HepG2 (cell line): ENCODE measurements at regions not wholly inside any gene's neighbourhood (a gene's known extent, or its start where the extent isn't known, plus 50 kb on each side); places are given as distances from the start of the nearest gene placed in this dataset.

Experiments used
- ARNT2 ChIP-seq: sonication (generic); formaldehyde crosslinking; IDR thresholded peaks from 2 replicates; pipeline ENCODE4 v1.8.0; 2022; ENCODE audit warnings: mild to moderate bottlenecking, low read depth, missing genetic modification reagents, moderate library complexity
- FOXA1 ChIP-seq, 2 experiments: fragments of 450-650 bp in 1 of 2; sonication (generic) in 1 of 2; formaldehyde crosslinking in 1 of 2; IDR thresholded peaks; 2 replicates each; pipeline versions ENCODE4 v1.4.0 to v1.6.1; 2016 to 2020; ENCODE audit warnings: missing genetic modification reagents in 1 of 2
- NCOA2 ChIP-seq: sonication (generic); formaldehyde crosslinking; IDR thresholded peaks from 2 replicates; pipeline ENCODE4 v1.8.0; 2022; ENCODE audit warnings: inconsistent platforms
- POLR2AphosphoS2 ChIP-seq: IDR thresholded peaks from 2 replicates; pipeline ENCODE4 v1.6.1; 2011; ENCODE audit warnings: low read depth, low read length, improper control_type of control experiment
- RBFOX2 ChIP-seq: fragments of 200-400 bp; formaldehyde crosslinking; IDR thresholded peaks from 2 replicates; pipeline ENCODE4 v1.6.1; 2017; ENCODE audit warnings: low read depth, mild to moderate bottlenecking, low read length
- SP1 ChIP-seq, 2 experiments: fragments of 450-650 bp in 1 of 2; sonication (generic) in 1 of 2; formaldehyde crosslinking in 1 of 2; IDR thresholded peaks; 2 replicates each; pipeline versions ENCODE4 v1.4.0 to v1.6.1; 2016 to 2020; ENCODE audit warnings: missing genetic modification reagents in 1 of 2
- ZBTB20 ChIP-seq: sonication (generic); formaldehyde crosslinking; IDR thresholded peaks from 2 replicates; pipeline ENCODE4 v1.8.1; 2023; ENCODE audit warnings: missing genetic modification reagents, low read depth, mild to moderate bottlenecking, borderline replicate concordance
- ZNF839 ChIP-seq: sonication (generic); formaldehyde crosslinking; IDR thresholded peaks from 2 replicates; pipeline ENCODE4 v1.4.0; 2020; ENCODE audit warnings: missing genetic modification reagents, mild to moderate bottlenecking, borderline replicate concordance

- TF ChIP-seq NCOA2 (CRISPR knock-in tag) (no peak), SP1 (IDR thresholded peaks at IDR 0.05) (no peak), SP1 (CRISPR knock-in tag; IDR thresholded peaks at IDR 0.05) (no peak), ZNF839 (CRISPR knock-in tag) (no peak), POLR2AphosphoS2 (no peak), FOXA1 (IDR thresholded peaks at IDR 0.05) (no peak), FOXA1 (CRISPR knock-in tag; IDR thresholded peaks at IDR 0.05) (no peak), RBFOX2 (no peak), ZBTB20 (CRISPR knock-in tag) (no peak), ARNT2 (no peak)
Observed at GRCh38 chr10:23780331-23780730, 341.5 kb downstream of the OTUD1 start.
